Naive B cell (primary cell): ENCODE measurements at regions not wholly inside any gene's neighbourhood (a gene's known extent, or its start where the extent isn't known, plus 50 kb on each side); places are given as distances from the start of the nearest gene placed in this dataset.
A peak's percentile ranks its signal among the peaks of the same experiment; 100 is the strongest.

ENCODE experiments used
- ATAC-seq, 2 donors: fragments of 150-1000 bp; cut with Tn5 transposase; 2 replicates each; pipeline ENCODE4 v1.10.0; 2021; ENCODE audit warnings: low read depth in 2 of 2, mild to moderate bottlenecking in 2 of 2, moderate library complexity in 2 of 2
- DNase-seq: peaks from one replicate; pipeline ENCODE4 v3.0.0; 2022
- H3K27ac Mint-ChIP-seq, 6 donors: one replicate each; pipeline ENCODE4 v1.8.0; 2020 to 2022; ENCODE audit warnings: mild to moderate bottlenecking in 6 of 6, mixed read lengths in 6 of 6, moderate library complexity in 5 of 6, inconsistent platforms in 2 of 6
- H3K27me3 Mint-ChIP-seq, 3 donors: one replicate each; pipeline ENCODE4 v1.8.0; 2021 to 2022; ENCODE audit warnings: mixed read lengths in 3 of 3, mild to moderate bottlenecking in 1 of 3
- H3K36me3 Mint-ChIP-seq, 2 donors: one replicate each; pipeline ENCODE4 v1.8.0; 2020 to 2022; ENCODE audit warnings: mixed read lengths in 2 of 2, inconsistent platforms in 1 of 2, mild to moderate bottlenecking in 1 of 2
- H3K4me1 Mint-ChIP-seq, 3 donors: one replicate each; pipeline ENCODE4 v1.8.0; 2020 to 2022; ENCODE audit warnings: mixed read lengths in 3 of 3, inconsistent platforms in 1 of 3, mild to moderate bottlenecking in 1 of 3, moderate library complexity in 1 of 3
- H3K4me3 Mint-ChIP-seq, 8 donors: one replicate each; pipeline ENCODE4 v1.8.0; 2020 to 2022; ENCODE audit warnings: mild to moderate bottlenecking in 8 of 8, mixed read lengths in 8 of 8, moderate library complexity in 8 of 8, inconsistent platforms in 2 of 8
- H3K9me3 Mint-ChIP-seq, 7 donors: one replicate each; pipeline ENCODE4 v1.8.0; 2020 to 2022; ENCODE audit warnings: mixed read lengths in 7 of 7, mild to moderate bottlenecking in 5 of 7, inconsistent platforms in 2 of 7, moderate library complexity in 1 of 7

- Mint-ChIP-seq H3K36me3 (no peaks in the 10 kb centered on the region), H3K27ac (no peak overlapping the region), H3K9me3 (peaks cover 0 to 3% (median 0%) of the 10 kb centered on the region in 7 donors), H3K4me1 (no peaks in the 10 kb centered on the region), H3K4me3 (no peak overlapping the region), H3K27me3 (no peaks in the 10 kb centered on the region)
- ATAC-seq, result no peak
- DNase-seq, result no peak
These were observed 61.3 kb upstream of the VCX2 start for GRCh38 chrX:8232406-8232805.

DNA sequence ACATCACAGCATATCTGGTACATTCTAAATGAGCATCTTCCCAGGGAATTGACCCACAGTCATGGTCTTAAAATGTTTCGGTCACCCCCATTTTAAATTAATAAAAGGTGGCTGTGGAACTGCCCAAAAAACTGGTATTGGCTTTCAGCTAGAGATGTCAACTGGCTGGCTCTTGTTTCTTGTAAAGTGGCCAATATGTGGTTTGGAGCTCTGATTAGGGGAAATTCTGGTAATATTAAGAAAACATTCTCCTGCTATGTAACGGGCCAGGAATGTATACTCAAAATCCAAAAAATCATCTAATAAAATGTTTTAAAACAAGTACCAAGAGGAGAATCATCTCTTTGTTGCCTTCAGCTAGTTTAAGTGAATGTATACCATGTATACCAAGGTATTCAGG lies 62.0 kb upstream of the VCX2 start:
- DNase-seq (no peak), ATAC-seq (no peak)
- no peaks in the 10 kb centered on the region for H3K4me1 Mint-ChIP-seq
- peaks cover 0 to 3% (median 0%) of the 10 kb centered on the region in 7 donors for H3K9me3 Mint-ChIP-seq
- H3K27me3 Mint-ChIP-seq, result no peaks in the 10 kb centered on the region
- H3K36me3 Mint-ChIP-seq, result no peaks in the 10 kb centered on the region
- H3K27ac Mint-ChIP-seq, result no peak overlapping the region
- no peak overlapping the region for H3K4me3 Mint-ChIP-seq

DNA sequence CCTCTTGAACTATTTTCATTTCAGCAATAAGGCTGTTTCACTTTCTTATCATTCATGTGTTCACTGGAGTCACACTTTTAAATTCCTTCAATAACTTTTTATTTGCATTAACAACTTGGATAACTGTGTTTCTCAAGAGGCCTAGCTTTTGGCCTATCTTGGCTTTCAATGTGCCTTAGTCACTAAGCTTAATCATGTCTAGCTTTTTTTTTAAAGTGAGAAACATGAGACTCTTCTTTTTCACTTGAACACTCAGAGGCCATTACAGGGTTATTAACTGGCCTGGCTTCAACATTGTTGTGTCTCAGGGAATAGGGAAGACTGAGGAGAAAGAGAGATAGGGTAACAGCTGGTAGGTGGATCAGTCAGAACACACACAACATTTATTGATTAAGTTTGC lies 64.0 kb upstream of the VCX2 start:
- Mint-ChIP-seq H3K4me3 (no peak overlapping the region), H3K27me3 (no peaks in the 10 kb centered on the region), H3K36me3 (no peaks in the 10 kb centered on the region), H3K4me1 (no peaks in the 10 kb centered on the region), H3K27ac (no peak overlapping the region), H3K9me3 (no peaks in the 10 kb centered on the region)
- ATAC-seq (no peak), DNase-seq (no peak)

GRCh38 chrX:8237718-8238117 lies 66.7 kb upstream of the VCX2 start:
- H3K27ac Mint-ChIP-seq, result peak overlapping the region in 1 of 6 donors; percentile 16
- no peak overlapping the region for H3K4me3 Mint-ChIP-seq
- peaks cover 0 to 5% (median 0%) of the 10 kb centered on the region in 7 donors for H3K9me3 Mint-ChIP-seq
- no peaks in the 10 kb centered on the region for H3K36me3 Mint-ChIP-seq
- H3K27me3 Mint-ChIP-seq, result no peaks in the 10 kb centered on the region
- ATAC-seq (no peak), DNase-seq (no peak)
- no peaks in the 10 kb centered on the region for H3K4me1 Mint-ChIP-seq

DNA sequence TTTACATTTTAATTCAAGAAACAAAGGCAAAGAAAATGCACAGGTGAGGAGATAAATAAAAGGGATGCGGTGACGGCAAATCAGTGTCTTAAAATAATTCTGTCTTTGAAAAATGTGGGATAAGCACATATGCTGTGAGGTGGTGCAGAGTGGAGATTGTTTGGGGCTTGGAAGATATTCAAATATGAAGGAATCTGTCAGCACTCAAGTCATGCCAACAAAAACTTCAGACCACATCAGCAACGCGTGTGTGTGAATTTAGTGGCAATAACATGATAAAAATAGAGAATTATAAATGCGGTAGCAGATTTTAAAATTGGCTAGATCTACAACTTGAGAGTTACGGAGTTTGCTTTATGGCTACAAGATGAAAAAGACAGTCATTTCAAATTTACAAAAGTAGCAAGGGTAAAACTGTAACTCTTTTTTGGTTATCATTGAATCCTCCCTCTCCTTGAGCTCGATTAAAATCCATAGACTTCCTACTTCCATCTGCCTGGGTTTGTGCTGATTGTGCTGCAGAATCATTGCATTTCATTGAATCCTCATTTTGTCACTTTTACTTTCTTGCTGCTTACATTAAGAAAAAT lies 71.5 kb upstream of the VCX2 start:
- Mint-ChIP-seq H3K36me3 (no peaks in the 10 kb centered on the region), H3K9me3 (peaks cover 0 to 6% (median 4%) of the 10 kb centered on the region in 7 donors), H3K27ac (no peak overlapping the region), H3K4me1 (no peaks in the 10 kb centered on the region), H3K4me3 (no peak overlapping the region), H3K27me3 (no peaks in the 10 kb centered on the region)
- DNase-seq, result no peak
- no peak for ATAC-seq

DNA sequence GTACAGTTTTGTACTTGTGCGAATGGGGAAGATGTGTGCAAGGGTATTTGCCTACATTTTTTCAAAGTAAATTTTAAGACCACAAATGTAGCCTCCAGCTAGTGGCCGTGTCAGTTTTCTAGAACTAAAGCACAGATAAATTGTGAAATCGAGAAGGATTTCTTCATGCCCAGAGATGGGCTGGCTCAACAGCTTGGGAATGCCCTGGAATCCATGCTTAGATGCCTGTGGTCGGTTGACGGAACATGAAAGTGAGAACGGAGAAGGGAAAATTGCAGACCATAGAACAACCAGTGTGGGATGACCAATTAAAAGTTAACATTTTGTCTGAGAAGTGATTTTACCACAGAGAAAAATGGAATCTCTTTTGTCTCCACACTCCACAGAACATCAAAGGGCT lies 73.2 kb upstream of the VCX2 start:
- H3K27me3 Mint-ChIP-seq, result no peaks in the 10 kb centered on the region

GRCh38 chrX:8245411-8245810 lies 74.3 kb upstream of the VCX2 start:
- H3K4me1 Mint-ChIP-seq, result no peaks in the 10 kb centered on the region
- H3K36me3 Mint-ChIP-seq, result no peaks in the 10 kb centered on the region
- peaks cover 0 to 9% (median 4%) of the 10 kb centered on the region in 7 donors for H3K9me3 Mint-ChIP-seq
- no peaks in the 10 kb centered on the region for H3K27me3 Mint-ChIP-seq
- no peak overlapping the region for H3K27ac Mint-ChIP-seq
- DNase-seq (no peak), ATAC-seq (no peak)
- H3K4me3 Mint-ChIP-seq, result no peak overlapping the region

More for the DNA sequence above, 73.2 kb upstream of the VCX2 start:
- H3K9me3 Mint-ChIP-seq, result peaks cover 0 to 9% (median 4%) of the 10 kb centered on the region in 7 donors
- DNase-seq, result no peak
- H3K4me1 Mint-ChIP-seq, result no peaks in the 10 kb centered on the region
- H3K36me3 Mint-ChIP-seq, result no peaks in the 10 kb centered on the region
- no peak for ATAC-seq
- H3K4me3 Mint-ChIP-seq, result no peak overlapping the region
- no peak overlapping the region for H3K27ac Mint-ChIP-seq

DNA sequence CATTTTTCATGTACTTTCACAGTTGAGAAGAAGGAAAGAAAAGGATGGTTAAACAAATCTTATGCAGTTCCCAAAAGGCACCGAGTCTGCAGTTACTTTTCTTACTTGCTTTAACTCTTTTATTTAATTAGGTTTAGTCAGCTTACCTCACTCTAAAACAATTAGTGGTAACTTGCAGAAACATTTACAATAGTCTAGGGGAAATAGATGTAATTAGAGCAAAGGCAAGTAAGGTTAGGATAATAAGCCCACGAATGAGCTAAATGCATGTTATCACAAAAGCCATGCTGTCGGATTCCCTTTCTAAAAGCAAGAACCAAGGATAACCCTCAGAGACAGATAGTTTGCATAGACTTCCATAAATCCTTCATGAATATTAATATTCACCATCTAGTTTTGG lies 82.0 kb upstream of the VCX2 start:
- Mint-ChIP-seq H3K4me3 (no peak overlapping the region), H3K9me3 (peaks cover 0 to 15% (median 3%) of the 10 kb centered on the region in 7 donors), H3K27me3 (no peaks in the 10 kb centered on the region), H3K27ac (no peak overlapping the region), H3K4me1 (no peaks in the 10 kb centered on the region), H3K36me3 (no peaks in the 10 kb centered on the region)
- no peak for ATAC-seq
- DNase-seq, result no peak

DNA sequence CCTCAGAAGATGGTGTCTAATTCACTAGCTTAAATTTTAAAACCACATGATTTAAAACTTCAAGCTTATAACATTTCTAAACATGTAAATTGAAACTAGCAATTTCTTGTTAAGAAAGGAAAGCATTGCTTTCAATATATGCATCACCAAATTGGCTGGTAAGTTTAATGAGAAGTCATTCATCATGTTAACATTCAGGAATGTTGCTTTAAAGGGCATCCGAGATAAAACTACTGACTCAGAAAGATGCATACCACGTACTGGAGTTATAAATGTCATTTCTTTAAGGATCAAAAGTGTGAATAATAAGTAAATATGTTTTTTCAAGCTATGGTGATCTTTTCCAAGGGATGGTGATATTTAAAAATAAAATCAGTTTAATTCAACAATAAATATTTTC lies 83.3 kb upstream of the VCX2 start:
- H3K4me3 Mint-ChIP-seq, result no peak overlapping the region
- no peak overlapping the region for H3K27ac Mint-ChIP-seq
- no peaks in the 10 kb centered on the region for H3K27me3 Mint-ChIP-seq
- ATAC-seq, result no peak
- no peaks in the 10 kb centered on the region for H3K36me3 Mint-ChIP-seq
- DNase-seq, result no peak
- H3K4me1 Mint-ChIP-seq, result no peaks in the 10 kb centered on the region
- peaks cover 0 to 13% (median 3%) of the 10 kb centered on the region in 7 donors for H3K9me3 Mint-ChIP-seq

- no peak overlapping the region for H3K27ac Mint-ChIP-seq
- H3K36me3 Mint-ChIP-seq, result peaks cover 0 to 14% of the 10 kb centered on the region in 2 donors
- DNase-seq, result no peak
- no peak for ATAC-seq
- no peaks in the 10 kb centered on the region for H3K4me1 Mint-ChIP-seq
- H3K27me3 Mint-ChIP-seq, result no peaks in the 10 kb centered on the region
- peaks cover 10 to 32% (median 16%) of the 10 kb centered on the region in 7 donors for H3K9me3 Mint-ChIP-seq
- H3K4me3 Mint-ChIP-seq, result no peak overlapping the region
These were observed 101.8 kb upstream of the VCX2 start for GRCh38 chrX:8272821-8273220.

GRCh38 chrX:8273451-8273895 lies 102.4 kb upstream of the VCX2 start:
- no peak for DNase-seq
- ATAC-seq, result no peak
- Mint-ChIP-seq H3K36me3 (peaks cover 0 to 14% of the 10 kb centered on the region in 2 donors), H3K4me3 (no peak overlapping the region), H3K9me3 (peaks cover 9 to 37% (median 16%) of the 10 kb centered on the region in 7 donors), H3K27me3 (no peaks in the 10 kb centered on the region), H3K4me1 (no peaks in the 10 kb centered on the region), H3K27ac (no peak overlapping the region)

GRCh38 chrX:8274170-8274569 lies 103.1 kb upstream of the VCX2 start:
- H3K27ac Mint-ChIP-seq, result no peak overlapping the region
- H3K9me3 Mint-ChIP-seq, result peaks cover 9 to 42% (median 16%) of the 10 kb centered on the region in 7 donors

DNA sequence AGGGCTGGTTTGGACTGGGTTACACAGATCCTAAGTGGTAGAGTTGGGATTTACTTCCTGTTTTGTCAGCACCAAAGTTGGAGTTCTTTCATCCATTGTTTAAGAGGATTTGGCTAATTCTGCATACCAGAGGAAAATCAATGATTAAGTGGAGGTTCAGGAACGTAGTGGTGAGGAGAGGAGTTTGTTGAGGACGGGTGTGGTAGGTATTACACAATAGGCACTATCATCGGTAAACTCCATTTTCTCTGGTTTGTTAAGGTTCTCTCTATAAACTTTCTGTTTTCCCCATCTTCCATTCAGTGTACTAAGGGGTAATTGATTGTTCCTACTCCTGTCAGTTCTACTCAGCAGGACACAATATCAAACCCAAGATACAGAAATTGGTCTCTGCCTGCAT lies 107.5 kb upstream of the VCX2 start:
- Mint-ChIP-seq H3K9me3 (peaks cover 6 to 24% (median 11%) of the 10 kb centered on the region in 7 donors), H3K27ac (no peak overlapping the region), H3K36me3 (peaks cover 0 to 14% of the 10 kb centered on the region in 2 donors), H3K27me3 (no peaks in the 10 kb centered on the region), H3K4me3 (no peak overlapping the region), H3K4me1 (no peaks in the 10 kb centered on the region)
- no peak for ATAC-seq
- no peak for DNase-seq

More at GRCh38 chrX:8274170-8274569, 103.1 kb upstream of the VCX2 start:
- Mint-ChIP-seq H3K36me3 (peaks cover 0 to 14% of the 10 kb centered on the region in 2 donors), H3K4me3 (no peak overlapping the region), H3K27me3 (no peaks in the 10 kb centered on the region), H3K4me1 (no peaks in the 10 kb centered on the region)
- DNase-seq (no peak), ATAC-seq (no peak)

DNA sequence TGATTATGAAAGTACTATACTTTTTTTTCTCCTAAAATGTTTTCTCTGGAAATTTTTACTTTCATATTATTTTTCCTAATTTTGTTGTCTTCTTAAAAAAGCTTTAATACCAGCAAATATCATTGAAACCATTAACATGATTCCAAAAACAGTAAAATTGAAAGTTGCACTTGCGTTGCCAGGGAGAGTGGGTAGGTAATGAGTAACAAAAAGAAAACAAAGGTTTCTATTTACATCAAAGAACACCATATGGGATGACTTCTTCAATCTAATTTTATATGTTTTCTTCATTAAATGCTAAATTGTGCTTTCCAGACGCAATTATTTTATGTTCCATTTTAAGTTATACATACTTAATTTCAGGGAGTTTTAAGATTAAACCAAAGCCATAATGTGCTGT lies 108.3 kb upstream of the VCX2 start:
- Mint-ChIP-seq H3K36me3 (peaks cover 0 to 14% of the 10 kb centered on the region in 2 donors), H3K27me3 (no peaks in the 10 kb centered on the region), H3K27ac (no peak overlapping the region), H3K4me1 (no peaks in the 10 kb centered on the region), H3K9me3 (peaks cover 6 to 24% (median 10%) of the 10 kb centered on the region in 7 donors), H3K4me3 (no peak overlapping the region)
- DNase-seq (no peak), ATAC-seq (no peak)

GRCh38 chrX:8284131-8284530 lies 113.1 kb upstream of the VCX2 start:
- Mint-ChIP-seq H3K4me3 (no peak overlapping the region), H3K4me1 (no peaks in the 10 kb centered on the region), H3K27ac (peak overlapping the region in 1 of 6 donors; percentile 41), H3K9me3 (peaks cover 0 to 6% (median 2%) of the 10 kb centered on the region in 7 donors), H3K36me3 (no peaks in the 10 kb centered on the region), H3K27me3 (no peaks in the 10 kb centered on the region)
- ATAC-seq (no peak), DNase-seq (no peak)
